Prostate gland (tissue), 2 donors: ENCODE measurements at regions not wholly inside any gene's neighbourhood (a gene's known extent, or its start where the extent isn't known, plus 50 kb on each side); places are given as distances from the start of the nearest gene placed in this dataset.

Experiments
- DNase-seq: peaks from one replicate; pipeline ENCODE4 v3.0.0-alpha.2; 2019; ENCODE audit warnings: low spot score
- H3K27ac ChIP-seq, 2 donors: fragments of 200-600 bp; sonication (generic); 2 replicates each; pipeline ENCODE4 v1.5.1; 2017 to 2019
- H3K27me3 ChIP-seq: fragments of 200-600 bp; sonication (generic); replicated peaks from 2 replicates; pipeline ENCODE4 v1.5.1; 2019; ENCODE audit not compliant: insufficient read depth
- H3K36me3 ChIP-seq, 2 donors: fragments of 200-600 bp; sonication (generic); 1 replicate in 1 of 2; 2 replicates in 1 of 2; pipeline versions ENCODE4 v1.5.1 to v1.8.1; 2017 to 2019
- H3K4me1 ChIP-seq: fragments of 200-600 bp; sonication (generic); replicated peaks from 2 replicates; pipeline ENCODE4 v1.5.1; 2019
- H3K4me3 ChIP-seq, 2 donors: fragments of 200-600 bp; sonication (generic); 2 replicates each; pipeline ENCODE4 v1.5.1; 2017 to 2019
- H3K9me3 ChIP-seq: fragments of 200-600 bp; sonication (generic); 2 replicates; pipeline ENCODE4 v1.5.1; 2017
- CTCF ChIP-seq, 4 experiments: fragments of 200-600 bp in 2 of 4; fragments of 450-650 bp in 2 of 4; sonication (generic) in 2 of 4; IDR thresholded peaks; 1 replicate in 3 of 4; 2 replicates in 1 of 4; pipeline ENCODE4 v1.5.1; 2016 to 2019; ENCODE audit warnings: antibody characterized with exemption in 4 of 4, mild to moderate bottlenecking in 2 of 4, moderate library complexity in 2 of 4
- POLR2A ChIP-seq: fragments of 450-650 bp; IDR thresholded peaks from one replicate; pipeline ENCODE4 v1.6.1; 2016; ENCODE audit warnings: antibody characterized with exemption, mild to moderate bottlenecking
- POLR2AphosphoS5 ChIP-seq: sonication (generic); formaldehyde crosslinking; IDR thresholded peaks from one replicate; pipeline ENCODE4 v1.6.1; 2017; ENCODE audit warnings: antibody characterized with exemption
- WGBS: methylation state at CpG from one replicate; pipeline ENCODE4 v1.1.5; 2018; 5-methylcytosine and 5-hydroxymethylcytosine counted together
- intact Hi-C: fragments of 100-400 bp; cut with DNase I; formaldehyde crosslinking; loops from one replicate; pipeline ENCODE4 v1.14.2; 2022

GRCh38 chr2:67046591-67046990 is 350.5 kb upstream of the ETAA1 start:
- TF ChIP-seq POLR2AphosphoS5 = no peak
- TF ChIP-seq CTCF (IDR thresholded peaks at IDR 0.05) = no peak
- no peak for TF ChIP-seq POLR2A
- Histone ChIP-seq H3K4me1 (no peaks in the 10 kb centered on the region), H3K36me3 (no peaks in the 10 kb centered on the region), H3K4me3 (no peak overlapping the region), H3K9me3 (no peaks in the 10 kb centered on the region), H3K27ac (no peak overlapping the region), H3K27me3 (no peaks in the 10 kb centered on the region)
- no peak for DNase-seq
- WGBS = 50% methylated on average over 1 of the region's 1 CpG
- intact Hi-C loops = no loop called here

GRCh38 chr2:67048314-67048713 is 348.8 kb upstream of the ETAA1 start:
- TF ChIP-seq POLR2A (no peak), CTCF (IDR thresholded peaks at IDR 0.05) (no peak), POLR2AphosphoS5 (no peak)
- no peaks in the 10 kb centered on the region for H3K27me3 ChIP-seq
- H3K36me3 ChIP-seq = no peaks in the 10 kb centered on the region
- intact Hi-C loops = no loop called here
- H3K9me3 ChIP-seq = no peaks in the 10 kb centered on the region
- no peak overlapping the region for H3K27ac ChIP-seq
- no peak for DNase-seq
- H3K4me1 ChIP-seq = no peaks in the 10 kb centered on the region
- 97% methylated on average over 2 of the region's 2 CpGs for WGBS
- H3K4me3 ChIP-seq = no peak overlapping the region

- WGBS = 94% methylated on average over 3 of the region's 3 CpGs
- Histone ChIP-seq H3K4me1 (no peaks in the 10 kb centered on the region), H3K4me3 (no peak overlapping the region), H3K36me3 (no peaks in the 10 kb centered on the region), H3K27ac (no peak overlapping the region), H3K27me3 (no peaks in the 10 kb centered on the region), H3K9me3 (no peaks in the 10 kb centered on the region)
- DNase-seq = no peak
- TF ChIP-seq POLR2AphosphoS5 = no peak
- TF ChIP-seq CTCF (IDR thresholded peaks at IDR 0.05) = no peak
- TF ChIP-seq POLR2A = no peak
- intact Hi-C loops = no loop called here
Measured at GRCh38 chr2:67050622-67051021, 346.5 kb upstream of the ETAA1 start.

GRCh38 chr2:67054728-67055127 is 342.4 kb upstream of the ETAA1 start:
- TF ChIP-seq POLR2AphosphoS5 (no peak), CTCF (IDR thresholded peaks at IDR 0.05) (no peak), POLR2A (no peak)
- no peaks in the 10 kb centered on the region for H3K9me3 ChIP-seq
- H3K36me3 ChIP-seq = no peaks in the 10 kb centered on the region
- H3K27me3 ChIP-seq = no peaks in the 10 kb centered on the region
- no peak overlapping the region for H3K27ac ChIP-seq
- H3K4me3 ChIP-seq = no peak overlapping the region
- H3K4me1 ChIP-seq = no peaks in the 10 kb centered on the region
- WGBS = 66% methylated on average over 3 of the region's 3 CpGs
- intact Hi-C loops = no loop called here
- DNase-seq = no peak

GRCh38 chr2:67055387-67056304 is 341.5 kb upstream of the ETAA1 start:
- no peak for DNase-seq
- H3K9me3 ChIP-seq = no peaks in the 10 kb centered on the region
- no peaks in the 10 kb centered on the region for H3K4me1 ChIP-seq
- H3K27me3 ChIP-seq = no peaks in the 10 kb centered on the region
- H3K4me3 ChIP-seq = no peak overlapping the region
- intact Hi-C loops = no loop called here
- TF ChIP-seq POLR2AphosphoS5 (no peak), POLR2A (no peak), CTCF (IDR thresholded peaks at IDR 0.05) (no peak)
- WGBS = 28% methylated on average over 4 of the region's 4 CpGs
- no peak overlapping the region for H3K27ac ChIP-seq
- no peaks in the 10 kb centered on the region for H3K36me3 ChIP-seq
